SIG-M5 treated with dmso at 0.1 percent for 504 hours (cell line): ENCODE measurements at regions not wholly inside any gene's neighbourhood (a gene's known extent, or its start where the extent isn't known, plus 50 kb on each side); places are given as distances from the start of the nearest gene placed in this dataset.
"Not testable (repeated sequence)": the region's sequence is repeated elsewhere in the genome, so short reads cannot be mapped to it uniquely, and the experiment has no call there.

ENCODE experiments used
- DNase-seq: peaks from one replicate; lab custom pipeline; 2025; ENCODE audit not compliant: unreplicated experiment; lab: John Stamatoyannopoulos, UW

DNA sequence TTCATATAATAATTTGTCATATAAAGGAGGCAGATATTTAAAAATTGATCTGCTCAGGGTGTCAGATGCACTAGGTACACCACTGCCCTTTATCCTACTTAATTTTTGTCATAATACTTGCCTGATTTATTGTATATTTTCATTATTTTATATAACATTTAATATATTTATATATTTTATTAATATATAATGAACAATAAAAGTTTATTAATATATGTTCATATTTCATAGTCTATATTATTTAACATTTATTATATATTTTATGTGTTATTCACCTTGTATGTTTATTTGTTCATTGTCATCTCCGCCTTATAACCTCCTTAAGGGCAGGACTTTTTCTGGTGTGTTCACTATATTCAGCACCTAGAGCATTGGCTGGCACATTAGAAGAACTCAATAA lies 232.4 kb upstream of the AMIGO2 start:
- no peak for DNase-seq

DNA sequence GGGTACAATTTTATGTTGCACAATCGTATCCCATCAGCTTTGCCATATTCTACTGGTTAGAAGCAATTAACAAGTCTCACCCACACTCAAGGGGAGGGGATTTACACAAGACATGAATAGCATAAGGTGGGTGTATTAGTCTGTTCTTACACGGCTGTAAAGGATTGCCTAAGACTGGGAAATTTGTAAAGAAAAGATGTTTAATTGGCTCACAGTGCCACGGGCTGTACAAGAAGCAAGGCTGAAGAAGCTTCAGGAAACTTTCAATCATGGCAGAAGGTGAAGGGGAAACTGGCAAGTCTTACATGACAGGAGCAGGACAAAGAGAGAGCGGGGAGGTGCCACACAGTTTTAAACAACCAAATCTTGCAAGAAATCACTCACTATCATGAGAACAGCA lies 231.8 kb upstream of the AMIGO2 start:
- no peak for DNase-seq

DNA sequence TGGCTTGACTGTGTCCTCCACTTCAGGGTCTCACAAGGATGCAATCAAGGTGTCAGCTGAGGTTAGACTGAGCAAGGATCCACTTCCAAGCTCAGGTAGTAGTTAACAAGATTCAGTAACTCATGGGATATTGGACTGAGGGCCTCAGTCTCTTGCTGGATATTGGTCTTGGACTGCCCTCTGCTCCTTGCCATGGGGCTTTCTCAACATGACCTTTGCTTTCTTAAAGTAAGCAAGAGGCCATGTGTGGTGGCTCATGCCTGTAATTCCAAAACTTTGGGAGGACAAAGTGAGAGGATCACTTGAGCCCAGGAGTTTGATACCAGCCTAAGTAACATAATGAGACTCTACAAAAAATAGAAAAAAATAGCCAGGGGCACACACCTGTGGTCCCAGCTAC lies 231.3 kb upstream of the AMIGO2 start:
- no peak for DNase-seq

DNA sequence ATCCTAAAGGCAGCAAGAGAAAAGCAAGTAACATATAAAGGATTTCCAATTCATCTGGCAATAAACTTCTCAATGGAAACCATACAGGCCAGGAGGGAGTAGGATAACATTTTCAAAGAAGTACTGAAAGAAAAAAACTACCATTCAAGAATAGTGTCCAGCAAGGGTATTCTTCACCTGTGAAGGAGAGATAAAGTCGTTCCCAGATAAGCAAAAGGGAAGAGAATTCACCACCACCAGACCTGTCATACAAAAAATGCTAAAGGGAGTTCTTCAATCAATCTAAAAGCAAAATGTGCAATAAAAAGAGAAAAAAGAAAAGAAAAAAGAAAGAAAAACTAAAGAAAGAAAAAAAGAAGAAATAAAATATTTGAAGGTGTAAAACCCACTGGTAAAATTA lies 228.9 kb upstream of the AMIGO2 start:
- DNase-seq: no peak

DNA sequence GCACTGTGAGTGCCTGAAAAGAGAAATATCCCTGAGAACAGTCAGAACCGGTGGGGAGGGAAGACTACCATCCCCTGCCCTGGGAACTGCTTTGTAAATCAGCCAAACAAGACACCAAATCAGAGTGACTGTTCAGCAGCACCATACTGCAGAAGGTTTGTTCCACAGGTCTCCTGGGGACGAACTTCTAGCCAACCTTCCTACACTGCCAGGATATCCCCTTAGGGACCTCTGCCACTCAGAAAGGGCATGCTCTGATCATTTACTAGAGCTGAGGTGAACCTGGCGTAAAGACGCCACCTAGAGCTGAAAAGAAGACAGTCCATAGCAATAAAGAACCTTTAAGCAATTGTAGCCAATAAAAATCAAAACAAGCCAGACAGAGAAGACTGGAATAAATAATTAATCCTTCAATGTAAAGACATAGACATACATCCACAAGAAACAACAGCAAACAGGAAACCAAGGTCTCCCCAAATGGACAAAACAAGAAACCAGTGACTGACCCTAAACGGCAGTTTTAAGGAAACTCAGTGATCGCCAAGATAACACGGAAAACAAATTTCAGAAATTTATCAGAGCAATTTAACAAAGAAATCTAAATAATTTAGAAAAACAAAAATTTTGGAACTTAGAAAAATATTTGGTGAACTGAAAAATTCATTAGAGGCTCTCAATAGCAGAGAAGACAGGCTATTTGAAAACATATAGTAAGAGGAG lies 228.1 kb upstream of the AMIGO2 start:
- DNase-seq: peak; percentile 78

DNA sequence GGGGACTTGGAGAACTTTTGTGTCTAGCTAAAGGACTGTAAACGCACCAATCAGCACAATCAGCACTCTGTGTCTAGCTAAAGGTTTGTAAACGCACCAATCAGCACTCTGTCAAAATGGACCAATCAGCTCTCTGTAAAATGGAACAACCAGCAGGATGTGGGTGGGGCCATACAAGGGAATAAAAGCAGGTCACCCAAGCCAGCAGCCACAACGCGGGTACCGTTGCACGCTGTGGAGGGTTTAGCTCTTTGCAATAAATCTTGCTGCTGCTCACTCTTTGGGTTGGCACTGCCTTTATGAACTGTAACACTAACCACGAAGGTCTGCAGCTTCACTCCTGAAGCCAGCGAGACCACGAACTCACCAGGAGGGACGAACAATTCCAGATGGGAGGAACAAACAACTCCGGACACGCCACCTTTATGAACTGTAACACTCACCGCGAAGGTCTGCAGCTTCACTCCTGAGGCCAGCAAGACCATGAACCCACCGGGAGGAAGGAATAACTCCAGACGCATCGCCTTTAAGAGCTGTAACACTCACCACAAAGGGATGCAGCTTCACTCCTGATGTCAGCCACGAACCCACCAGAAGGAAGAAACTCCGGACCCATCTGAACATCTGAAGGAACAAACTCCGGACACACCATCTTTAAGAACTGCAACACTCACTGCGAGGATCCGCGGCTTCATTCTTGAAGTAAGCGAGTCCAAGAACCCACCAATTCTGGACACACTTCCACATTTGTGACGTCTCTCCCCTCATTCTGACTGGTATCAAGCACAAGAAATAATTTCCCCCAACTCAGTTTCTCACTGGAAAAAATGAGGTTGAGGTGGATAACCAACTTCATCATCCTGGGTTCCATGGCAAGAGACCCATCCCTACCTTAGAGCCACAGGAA lies 227.3 kb upstream of the AMIGO2 start:
- not testable (repeated sequence) for DNase-seq

DNA sequence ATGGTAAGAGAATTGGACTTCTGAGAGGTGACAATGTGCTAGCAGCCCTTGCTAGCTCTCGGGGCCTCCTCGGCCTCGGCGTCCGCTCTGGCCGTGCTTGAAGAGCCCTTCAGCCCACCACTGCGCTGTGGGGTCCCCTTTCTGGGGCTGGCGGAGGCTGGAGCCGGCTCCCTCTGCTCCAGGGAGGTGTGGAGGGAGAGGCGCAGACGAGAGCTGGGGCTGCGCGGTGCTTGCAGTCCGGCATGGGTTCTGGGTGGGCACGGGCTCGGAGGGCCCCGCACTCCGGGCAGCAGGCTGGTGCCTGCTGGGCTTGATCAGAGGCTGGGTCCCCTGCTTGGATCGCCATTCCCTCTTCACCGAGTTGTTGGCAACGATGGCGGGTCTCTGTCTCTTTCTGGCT lies 226.4 kb upstream of the AMIGO2 start:
- DNase-seq: no peak

DNA sequence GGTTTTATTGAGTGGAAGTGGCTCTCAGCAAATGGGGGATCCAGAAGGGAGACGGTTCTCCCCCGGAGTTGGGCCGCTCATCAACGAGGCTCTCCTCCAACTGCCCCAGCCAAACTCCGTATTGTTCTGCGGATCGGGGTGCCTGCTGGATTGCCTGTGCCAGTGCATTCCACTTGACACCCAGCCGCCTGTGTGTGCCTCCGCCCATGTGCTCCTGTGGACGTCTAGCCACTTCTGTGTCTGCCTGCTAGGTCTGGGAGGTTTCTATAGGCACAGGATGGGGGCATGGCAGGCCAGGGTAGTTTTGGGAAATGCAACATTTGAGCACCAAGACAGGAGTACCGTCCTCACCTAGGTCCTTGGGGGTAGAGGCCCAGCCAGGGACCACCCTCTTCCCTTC lies 225.7 kb upstream of the AMIGO2 start:
- DNase-seq: no peak

DNA sequence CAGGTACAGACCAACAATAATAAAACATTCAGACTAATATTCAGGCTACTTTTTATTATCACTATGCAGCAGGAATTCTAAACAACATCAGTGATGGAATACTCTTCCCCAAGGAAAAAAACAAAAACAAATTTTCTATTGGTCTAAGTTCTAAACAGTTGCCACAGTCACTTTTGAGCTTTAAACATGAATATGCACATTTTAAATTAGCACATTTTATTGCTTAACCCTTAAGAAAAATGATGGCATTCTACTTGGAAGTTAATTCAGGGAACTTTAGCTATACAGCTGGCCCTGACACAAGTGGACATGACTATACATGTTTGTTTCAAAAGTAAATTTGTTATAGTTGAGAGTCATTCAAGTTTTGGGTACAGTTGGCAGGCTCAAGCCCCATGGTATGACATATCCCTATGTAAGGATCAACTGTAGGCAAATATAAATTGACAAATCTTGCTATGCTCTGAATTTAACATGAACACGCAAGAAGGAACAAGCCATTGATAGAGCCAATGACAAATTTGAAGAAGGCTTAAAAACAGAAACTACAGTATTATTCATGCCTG lies 224.3 kb upstream of the AMIGO2 start:
- no peak for DNase-seq

DNA sequence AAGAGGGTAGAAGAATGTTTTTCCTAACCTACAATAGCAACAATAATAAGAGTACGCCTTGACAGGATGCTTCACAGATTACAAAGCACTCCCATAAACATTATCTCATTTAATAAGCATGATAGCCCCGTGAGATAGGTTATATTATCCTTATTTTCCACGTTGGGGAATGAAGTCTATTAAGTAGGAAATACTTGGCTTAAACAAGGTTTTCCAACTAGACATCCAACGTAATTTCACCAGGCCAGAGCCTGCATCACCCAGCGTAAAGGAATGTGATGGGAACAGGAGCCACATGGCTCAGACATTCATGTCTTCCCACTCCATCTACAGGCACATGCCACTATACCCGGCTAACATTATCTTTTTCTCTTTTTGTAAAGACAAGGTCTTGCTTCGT lies 223.4 kb upstream of the AMIGO2 start:
- no peak for DNase-seq

DNA sequence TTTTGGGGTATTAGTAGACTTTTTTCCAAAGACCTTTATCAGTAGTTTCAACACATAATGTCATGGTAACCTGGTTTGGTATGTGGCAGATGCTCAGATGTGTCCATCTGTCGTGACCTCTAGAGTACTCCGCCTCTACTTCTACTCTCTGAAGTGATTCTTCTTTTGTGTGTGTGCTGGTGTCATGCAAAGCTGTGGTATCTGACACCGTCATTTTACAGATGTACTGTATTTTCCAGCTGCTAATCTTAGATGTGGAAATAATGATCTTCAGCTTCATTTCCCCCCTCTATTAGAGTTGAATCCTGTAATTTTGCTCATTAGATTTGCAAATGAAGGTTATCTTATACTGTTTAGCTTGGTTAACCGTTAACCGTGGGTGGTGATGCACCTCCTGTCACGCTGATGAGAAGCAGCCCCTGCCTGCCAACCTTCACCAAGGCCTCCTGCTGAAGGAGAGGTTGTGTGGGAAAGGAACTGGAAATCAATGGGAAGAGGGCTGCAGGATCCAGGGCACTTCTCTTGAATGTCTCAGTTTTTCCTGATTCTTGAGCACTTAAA lies 222.4 kb upstream of the AMIGO2 start:
- DNase-seq: no peak

DNA sequence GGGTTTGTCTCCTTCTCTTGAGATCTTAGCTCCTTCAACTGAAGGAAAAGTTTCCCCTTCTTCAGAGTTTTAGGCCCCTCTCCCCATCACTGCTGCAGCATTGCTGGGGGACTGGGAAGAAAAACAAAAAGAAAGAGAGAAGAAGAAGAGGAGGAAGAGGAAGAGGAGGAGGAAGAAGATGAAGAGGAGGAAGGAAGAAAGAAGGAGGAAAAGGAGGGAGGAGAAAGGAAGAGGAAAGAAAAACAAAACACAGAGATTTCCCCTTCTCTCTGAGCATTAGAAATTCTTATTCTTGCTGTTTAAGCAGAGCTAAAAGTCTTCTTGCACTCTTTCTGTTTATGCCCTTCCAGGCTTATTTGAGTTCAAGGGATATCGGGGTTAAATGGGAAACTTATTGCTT lies 219.8 kb upstream of the AMIGO2 start:
- DNase-seq: no peak

DNA sequence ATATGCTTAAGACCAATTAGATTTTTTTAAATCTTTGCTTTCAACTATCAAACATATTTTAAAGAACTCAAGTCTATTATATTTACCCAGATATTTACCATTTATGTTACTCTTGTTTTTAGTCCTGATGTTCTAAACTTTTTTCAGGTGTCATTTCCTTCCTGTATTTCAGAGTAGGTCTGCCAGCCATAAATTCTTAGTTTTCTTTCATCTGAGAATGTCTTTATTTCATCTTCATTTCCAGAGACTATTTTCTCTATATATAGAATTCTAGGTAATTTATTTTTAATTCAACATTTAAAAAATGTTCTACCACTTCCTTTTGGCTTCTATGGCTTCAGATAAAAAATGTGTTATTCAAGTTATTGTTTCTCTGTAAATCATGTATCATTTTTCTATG lies 218.2 kb upstream of the AMIGO2 start:
- DNase-seq: no peak

DNA sequence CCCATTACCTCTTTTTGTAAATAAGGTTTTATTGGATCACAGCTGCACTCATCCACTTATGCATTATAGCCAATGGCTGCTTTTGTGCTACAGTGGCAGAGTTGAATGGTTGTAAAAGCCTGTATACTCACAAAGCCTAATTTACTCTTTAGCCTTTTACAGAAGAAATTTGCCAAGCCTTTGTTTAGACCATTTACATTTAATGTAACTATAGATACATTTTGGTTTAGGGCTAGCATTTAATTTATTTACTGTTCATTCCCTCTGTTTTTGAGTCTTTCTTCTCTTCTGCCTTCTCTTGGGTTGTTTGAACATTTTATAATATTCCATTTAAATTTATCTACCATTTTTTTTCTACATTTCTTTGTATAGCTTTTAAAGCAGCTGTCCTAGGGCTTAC lies 217.1 kb upstream of the AMIGO2 start:
- no peak for DNase-seq

DNA sequence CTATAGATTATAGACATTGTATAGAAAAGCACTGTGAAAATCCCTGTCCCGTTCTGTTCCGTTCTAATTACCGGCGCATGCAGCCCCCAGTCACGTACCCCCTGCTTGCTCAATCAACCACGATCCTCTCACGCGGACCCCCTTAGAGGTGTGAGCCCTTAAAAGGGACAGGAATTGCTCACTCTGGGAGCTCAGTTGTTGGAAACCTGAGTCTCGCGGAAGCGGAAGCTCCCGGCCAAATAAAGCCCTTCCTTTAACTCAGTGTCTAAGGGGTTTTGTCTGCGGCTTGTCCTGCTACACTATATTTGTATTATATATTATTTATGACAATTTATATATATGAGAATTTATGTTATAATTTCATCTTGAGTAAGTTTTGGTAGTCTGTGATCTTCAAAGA lies 213.6 kb upstream of the AMIGO2 start:
- no peak for DNase-seq

DNA sequence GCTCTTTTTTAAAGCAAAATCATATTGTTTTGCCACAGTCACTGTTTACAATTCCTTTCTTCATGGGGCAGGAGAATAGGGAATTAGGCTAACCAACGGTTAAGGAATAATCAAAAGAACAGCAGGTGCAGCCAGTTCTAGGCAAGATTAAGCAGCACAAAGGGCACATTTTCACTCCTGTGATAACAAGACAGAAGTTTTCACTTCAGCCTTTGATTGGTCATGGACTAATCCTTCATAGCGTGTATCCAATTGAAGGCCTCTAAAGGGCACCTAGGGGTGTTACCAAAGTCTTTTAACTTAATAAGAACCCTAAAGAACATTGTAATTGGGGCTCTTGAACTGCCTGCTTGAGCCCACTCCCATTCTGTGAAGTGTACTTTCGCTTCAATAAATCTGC lies 206.9 kb upstream of the AMIGO2 start:
- no peak for DNase-seq
